ENCODE measurements at regions not wholly inside any gene's neighbourhood (a gene's known extent, or its start where the extent isn't known, plus 50 kb on each side); places are given as distances from the start of the nearest gene placed in this dataset.
"Not testable (repeated sequence)": the region's sequence is repeated elsewhere in the genome, so short reads cannot be mapped to it uniquely, and the experiment has no call there.

DNA sequence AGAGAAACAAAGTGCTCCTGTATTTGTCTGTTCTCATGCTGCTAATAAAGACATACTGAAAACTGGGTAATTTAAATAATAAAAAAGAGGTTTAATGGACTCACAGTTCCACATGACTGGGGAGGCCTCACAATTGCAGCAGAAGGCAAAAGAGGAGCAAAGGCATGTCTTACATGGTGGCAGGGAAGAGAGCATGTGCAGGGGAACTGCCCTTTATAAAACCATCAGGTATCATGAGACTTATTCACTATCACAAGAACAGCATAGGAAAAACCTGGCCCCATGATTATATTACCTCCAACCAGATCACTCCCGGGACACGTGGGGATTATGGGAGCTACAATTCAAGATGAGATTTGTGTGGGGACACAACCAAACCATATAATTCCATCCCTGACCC lies 514.1 kb upstream of the ADGRB3 start:
- not testable (repeated sequence) for TF ChIP-seq CTCF (IDR thresholded peaks at IDR 0.05; ENCODE audit: poor library complexity); EZH2phosphoT487 (IDR thresholded peaks at IDR 0.05; ENCODE audit: low read depth, severe bottlenecking, unreplicated experiment); EZH2 (IDR thresholded peaks at IDR 0.05; ENCODE audit: borderline replicate concordance)

All from hepatocyte (in vitro differentiated cells).